WTC11 (cell line): ENCODE measurements at regions not wholly inside any gene's neighbourhood (a gene's known extent, or its start where the extent isn't known, plus 50 kb on each side); places are given as distances from the start of the nearest gene placed in this dataset.

Source experiments
- ATAC-seq: fragments of 200-7000 bp; cut with Tn5 transposase; 2 replicates; pipeline ENCODE4 v1.10.0; 2021; ENCODE audit warnings: mild to moderate bottlenecking, moderate library complexity
- CTCF ChIA-PET: fragments of 300-600 bp; sonication (Branson Sonifier 250); formaldehyde crosslinking; loops from one replicate; lab custom pipeline; 2021; ENCODE audit warnings: antibody characterized with exemption; lab: Charles Lee
- POLR2A ChIA-PET: fragments of 350-600 bp; sonication (Branson Sonifier 250); formaldehyde crosslinking; loops from one replicate; lab custom pipeline; 2021; ENCODE audit warnings: antibody characterized with exemption; lab: Charles Lee
- DNase-seq: peaks from one replicate; pipeline ENCODE4 v3.0.0; 2021; ENCODE audit warnings: low spot score
- H3K27ac Mint-ChIP-seq: 2 replicates; pipeline ENCODE4 v1.8.0; 2021; ENCODE audit warnings: mixed read lengths
- H3K27me3 Mint-ChIP-seq: 2 replicates; pipeline ENCODE4 v1.8.0; 2021; ENCODE audit warnings: low read depth, mild to moderate bottlenecking, moderate library complexity, mixed read lengths
- H3K36me3 Mint-ChIP-seq: 2 replicates; pipeline ENCODE4 v1.8.0; 2021; ENCODE audit warnings: mixed read lengths
- H3K4me1 Mint-ChIP-seq: 2 replicates; pipeline ENCODE4 v1.8.0; 2022; ENCODE audit warnings: mixed read lengths
- H3K4me3 Mint-ChIP-seq: 2 replicates; pipeline ENCODE4 v1.8.0; 2021; ENCODE audit warnings: mild to moderate bottlenecking, moderate library complexity, mixed read lengths
- H3K9me3 Mint-ChIP-seq: 2 replicates; pipeline ENCODE4 v1.8.0; 2021; ENCODE audit warnings: mixed read lengths
- AFF4 ChIP-seq: sonication (generic); formaldehyde crosslinking; IDR thresholded peaks from 2 replicates; pipeline ENCODE4 v1.8.1; 2023; ENCODE audit warnings: mild to moderate bottlenecking, missing genetic modification reagents, borderline replicate concordance
- ARID4B ChIP-seq: sonication (generic); formaldehyde crosslinking; IDR thresholded peaks from 2 replicates; pipeline ENCODE4 v1.8.0; 2023; ENCODE audit warnings: missing genetic modification reagents, mild to moderate bottlenecking, borderline replicate concordance
- CBFB ChIP-seq: sonication (generic); formaldehyde crosslinking; IDR thresholded peaks from 2 replicates; pipeline ENCODE4 v1.8.1; 2022; ENCODE audit warnings: mild to moderate bottlenecking, low read depth, missing genetic modification reagents
- CREM ChIP-seq: sonication (generic); formaldehyde crosslinking; IDR thresholded peaks from 2 replicates; pipeline ENCODE4 v1.8.1; 2022; ENCODE audit warnings: mild to moderate bottlenecking, missing genetic modification reagents, moderate library complexity
- E2F1 ChIP-seq: sonication (generic); formaldehyde crosslinking; IDR thresholded peaks from 2 replicates; pipeline ENCODE4 v1.8.0; 2022; ENCODE audit warnings: mild to moderate bottlenecking, missing genetic modification reagents
- FOXJ3 ChIP-seq: sonication (generic); formaldehyde crosslinking; IDR thresholded peaks from 2 replicates; pipeline ENCODE4 v1.9.0; 2021; ENCODE audit warnings: missing genetic modification reagents, mild to moderate bottlenecking, borderline replicate concordance
- GRHL2 ChIP-seq: fragments of 250-450 bp; sonication (Bioruptor Pico); IDR thresholded peaks from 2 replicates; pipeline ENCODE4 v1.8.0; 2022; ENCODE audit warnings: mild to moderate bottlenecking, moderate library complexity; ENCODE audit not compliant: insufficient replicate concordance, severe bottlenecking
- KAT7 ChIP-seq: sonication (generic); formaldehyde crosslinking; IDR thresholded peaks from 2 replicates; pipeline ENCODE4 v1.8.1; 2023; ENCODE audit warnings: missing genetic modification reagents, mild to moderate bottlenecking, borderline replicate concordance
- NFYB ChIP-seq: sonication (generic); formaldehyde crosslinking; conservative IDR thresholded peaks from 2 replicates; pipeline ENCODE4 v1.8.0; 2022; ENCODE audit warnings: low read depth, missing genetic modification reagents
- SMAD4 ChIP-seq: sonication (generic); formaldehyde crosslinking; IDR thresholded peaks from 2 replicates; pipeline ENCODE4 v1.8.0; 2022; ENCODE audit warnings: mild to moderate bottlenecking, missing genetic modification reagents
- SOX15 ChIP-seq: fragments of 250-450 bp; sonication (Bioruptor Pico); IDR thresholded peaks from 2 replicates; pipeline ENCODE4 v1.9.0; 2021; ENCODE audit warnings: mild to moderate bottlenecking
- ZBTB21 ChIP-seq: sonication (generic); formaldehyde crosslinking; IDR thresholded peaks from 2 replicates; pipeline ENCODE4 v1.8.1; 2023; ENCODE audit warnings: mild to moderate bottlenecking, missing genetic modification reagents, borderline replicate concordance
- ZNF263 ChIP-seq: sonication (generic); formaldehyde crosslinking; IDR thresholded peaks from 2 replicates; pipeline ENCODE4 v1.8.1; 2022; ENCODE audit warnings: low read depth, mild to moderate bottlenecking, moderate library complexity, missing genetic modification reagents
- ZNF317 ChIP-seq: sonication (generic); formaldehyde crosslinking; IDR thresholded peaks from 2 replicates; pipeline ENCODE4 v1.8.1; 2023; ENCODE audit warnings: low read depth, mild to moderate bottlenecking, moderate library complexity, missing genetic modification reagents, borderline replicate concordance
- ZNF512 ChIP-seq: sonication (generic); formaldehyde crosslinking; IDR thresholded peaks from 2 replicates; pipeline ENCODE4 v1.8.1; 2022; ENCODE audit warnings: missing genetic modification reagents, borderline replicate concordance
- ZNF671 ChIP-seq: fragments of 250-450 bp; sonication (Bioruptor Pico); IDR thresholded peaks from 2 replicates; pipeline ENCODE4 v1.8.0; 2021; ENCODE audit warnings: mild to moderate bottlenecking
- TF ChIP-seq, protein P1 (sequence below): sonication (generic); formaldehyde crosslinking; IDR thresholded peaks from 2 replicates; pipeline ENCODE4 v1.8.1; 2023; ENCODE audit warnings: mild to moderate bottlenecking, missing genetic modification reagents, moderate library complexity
- TF ChIP-seq, protein P2 (sequence below): sonication (generic); formaldehyde crosslinking; conservative IDR thresholded peaks from 2 replicates; pipeline ENCODE4 v1.8.1; 2022; ENCODE audit warnings: mild to moderate bottlenecking, missing genetic modification reagents
- TF ChIP-seq, protein P3 (sequence below): fragments of 250-450 bp; sonication (Bioruptor Pico); IDR thresholded peaks from 2 replicates; pipeline ENCODE4 v2.1.2; 2022; ENCODE audit warnings: mild to moderate bottlenecking, moderate library complexity

DNA sequence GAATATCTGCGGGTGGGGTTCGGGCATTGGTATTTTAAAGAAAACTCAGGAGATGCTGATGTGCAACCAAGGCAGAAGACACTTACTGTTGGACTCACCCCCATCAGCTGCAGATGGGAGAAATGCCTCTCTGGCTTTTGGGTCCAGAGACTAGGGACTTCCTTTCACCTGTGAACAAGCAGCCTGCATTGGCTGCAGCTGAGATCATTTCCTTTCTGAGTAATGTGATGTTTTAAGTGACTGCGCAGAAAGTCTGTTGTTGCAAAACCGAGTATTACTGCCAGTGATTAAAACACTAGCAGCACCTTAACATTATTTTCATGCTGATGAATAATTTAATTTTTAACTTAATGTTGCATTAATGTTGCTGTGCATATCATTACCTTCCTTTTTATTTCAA lies 143.0 kb downstream of the TSN start:
- ChIA-PET CTCF (no interaction called here), POLR2A (no interaction called here)
- Mint-ChIP-seq H3K27me3 (peaks cover 3% of the 10 kb centered on the region; the same call in 1 of the 2 replicates), H3K4me1 (no peaks in the 10 kb centered on the region), H3K36me3 (no peaks in the 10 kb centered on the region), H3K27ac (no peak overlapping the region), H3K4me3 (no peak overlapping the region), H3K9me3 (0 out of 2 replicates have a peak, but pooled peaks cover 3% of the 10 kb centered on the region)
- ATAC-seq (no peak), DNase-seq (no peak)
- TF ChIP-seq E2F1 (no peak), ZBTB21 (no peak), ARID4B (no peak), ZNF263 (CRISPR knock-in tag) (no peak), ZNF512 (CRISPR knock-in tag) (no peak), KAT7 (CRISPR knock-in tag) (no peak), AFF4 (CRISPR knock-in tag) (no peak), SOX15 (CRISPR knock-in tag) (no peak), CBFB (no peak), ZNF671 (CRISPR knock-in tag) (no peak)
- TF ChIP-seq, protein P1, sequence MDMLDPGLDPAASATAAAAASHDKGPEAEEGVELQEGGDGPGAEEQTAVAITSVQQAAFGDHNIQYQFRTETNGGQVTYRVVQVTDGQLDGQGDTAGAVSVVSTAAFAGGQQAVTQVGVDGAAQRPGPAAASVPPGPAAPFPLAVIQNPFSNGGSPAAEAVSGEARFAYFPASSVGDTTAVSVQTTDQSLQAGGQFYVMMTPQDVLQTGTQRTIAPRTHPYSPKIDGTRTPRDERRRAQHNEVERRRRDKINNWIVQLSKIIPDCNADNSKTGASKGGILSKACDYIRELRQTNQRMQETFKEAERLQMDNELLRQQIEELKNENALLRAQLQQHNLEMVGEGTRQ (CRISPR knock-in tag): no peak
- TF ChIP-seq, protein P2, sequence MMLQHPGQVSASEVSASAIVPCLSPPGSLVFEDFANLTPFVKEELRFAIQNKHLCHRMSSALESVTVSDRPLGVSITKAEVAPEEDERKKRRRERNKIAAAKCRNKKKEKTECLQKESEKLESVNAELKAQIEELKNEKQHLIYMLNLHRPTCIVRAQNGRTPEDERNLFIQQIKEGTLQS (CRISPR knock-in tag): no peak

GRCh38 chr2:121900391-121900790 lies 144.9 kb downstream of the TSN start:
- H3K36me3 Mint-ChIP-seq: no peaks in the 10 kb centered on the region
- POLR2A ChIA-PET: no interaction called here
- ATAC-seq: no peak
- H3K27me3 Mint-ChIP-seq: peaks cover 3% of the 10 kb centered on the region; the same call in 1 of the 2 replicates
- DNase-seq: no peak
- no peak overlapping the region for H3K4me3 Mint-ChIP-seq
- H3K9me3 Mint-ChIP-seq: no peaks in the 10 kb centered on the region
- CTCF ChIA-PET: interaction anchor here (1.3 to 1.4 kb wide), 2 partner anchors 14 to 89 kb away, joined by 4 to 10 read pairs; no protein-coding TSS in a partner anchor
- no peak overlapping the region for H3K27ac Mint-ChIP-seq
- H3K4me1 Mint-ChIP-seq: no peaks in the 10 kb centered on the region
- TF ChIP-seq, protein P3, sequence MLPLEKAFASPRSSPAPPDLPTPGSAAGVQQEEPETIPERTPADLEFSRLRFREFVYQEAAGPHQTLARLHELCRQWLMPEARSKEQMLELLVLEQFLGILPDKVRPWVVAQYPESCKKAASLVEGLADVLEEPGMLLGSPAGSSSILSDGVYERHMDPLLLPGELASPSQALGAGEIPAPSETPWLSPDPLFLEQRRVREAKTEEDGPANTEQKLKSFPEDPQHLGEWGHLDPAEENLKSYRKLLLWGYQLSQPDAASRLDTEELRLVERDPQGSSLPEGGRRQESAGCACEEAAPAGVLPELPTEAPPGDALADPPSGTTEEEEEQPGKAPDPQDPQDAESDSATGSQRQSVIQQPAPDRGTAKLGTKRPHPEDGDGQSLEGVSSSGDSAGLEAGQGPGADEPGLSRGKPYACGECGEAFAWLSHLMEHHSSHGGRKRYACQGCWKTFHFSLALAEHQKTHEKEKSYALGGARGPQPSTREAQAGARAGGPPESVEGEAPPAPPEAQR (CRISPR knock-in tag): no peak
- TF ChIP-seq NFYB (CRISPR knock-in tag) (no peak), FOXJ3 (CRISPR knock-in tag) (no peak), ZNF317 (no peak), CREM (CRISPR knock-in tag) (no peak), GRHL2 (CRISPR knock-in tag) (no peak), SMAD4 (CRISPR knock-in tag) (no peak)
